ENCODE measurements at regions not wholly inside any gene's neighbourhood (a gene's known extent, or its start where the extent isn't known, plus 50 kb on each side); places are given as distances from the start of the nearest gene placed in this dataset.
"Not testable (repeated sequence)": the region's sequence is repeated elsewhere in the genome, so short reads cannot be mapped to it uniquely, and the experiment has no call there.

- no peak for DNase-seq (ENCODE audit: low read depth)
- TF ChIP-seq, protein P1, sequence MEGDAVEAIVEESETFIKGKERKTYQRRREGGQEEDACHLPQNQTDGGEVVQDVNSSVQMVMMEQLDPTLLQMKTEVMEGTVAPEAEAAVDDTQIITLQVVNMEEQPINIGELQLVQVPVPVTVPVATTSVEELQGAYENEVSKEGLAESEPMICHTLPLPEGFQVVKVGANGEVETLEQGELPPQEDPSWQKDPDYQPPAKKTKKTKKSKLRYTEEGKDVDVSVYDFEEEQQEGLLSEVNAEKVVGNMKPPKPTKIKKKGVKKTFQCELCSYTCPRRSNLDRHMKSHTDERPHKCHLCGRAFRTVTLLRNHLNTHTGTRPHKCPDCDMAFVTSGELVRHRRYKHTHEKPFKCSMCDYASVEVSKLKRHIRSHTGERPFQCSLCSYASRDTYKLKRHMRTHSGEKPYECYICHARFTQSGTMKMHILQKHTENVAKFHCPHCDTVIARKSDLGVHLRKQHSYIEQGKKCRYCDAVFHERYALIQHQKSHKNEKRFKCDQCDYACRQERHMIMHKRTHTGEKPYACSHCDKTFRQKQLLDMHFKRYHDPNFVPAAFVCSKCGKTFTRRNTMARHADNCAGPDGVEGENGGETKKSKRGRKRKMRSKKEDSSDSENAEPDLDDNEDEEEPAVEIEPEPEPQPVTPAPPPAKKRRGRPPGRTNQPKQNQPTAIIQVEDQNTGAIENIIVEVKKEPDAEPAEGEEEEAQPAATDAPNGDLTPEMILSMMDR (IDR thresholded peaks at IDR 0.05; ENCODE audit: insufficient read depth, low read depth, low read length, missing control alignments), result no peak
Measured at GRCh38 chr4:132670557-132670956, 478.5 kb upstream of the PCDH10 start.

DNA sequence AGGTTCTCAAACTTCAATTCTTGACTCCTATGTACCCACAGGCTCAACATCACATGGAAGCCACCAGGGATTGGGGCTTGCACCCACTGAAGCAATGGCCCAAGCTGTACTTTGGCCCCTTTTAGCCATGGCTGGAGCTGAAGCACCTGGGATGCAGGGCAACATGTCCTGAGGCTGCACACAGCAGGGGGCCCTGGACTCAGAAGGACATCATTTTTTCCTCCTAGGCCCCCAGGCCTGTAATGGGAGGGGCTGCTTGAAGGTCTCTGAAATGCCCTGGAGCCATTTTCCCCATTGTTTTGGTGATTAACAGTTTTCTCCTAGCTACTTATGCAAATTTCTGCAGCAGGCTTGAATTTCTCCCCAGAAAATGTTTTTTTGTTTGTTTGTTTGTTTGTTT, 465.1 kb upstream of the PCDH10 start:
- TF ChIP-seq, protein P1 (IDR thresholded peaks at IDR 0.05; ENCODE audit: insufficient read depth, low read depth, low read length, missing control alignments), result no peak
- no peak for DNase-seq (ENCODE audit: low read depth)
- no peak overlapping the region for H3K4me3 ChIP-seq (ENCODE audit: low read length)

More at GRCh38 chr4:132670557-132670956, 478.5 kb upstream of the PCDH10 start:
- no peak overlapping the region for H3K4me3 ChIP-seq (ENCODE audit: low read length)

DNA sequence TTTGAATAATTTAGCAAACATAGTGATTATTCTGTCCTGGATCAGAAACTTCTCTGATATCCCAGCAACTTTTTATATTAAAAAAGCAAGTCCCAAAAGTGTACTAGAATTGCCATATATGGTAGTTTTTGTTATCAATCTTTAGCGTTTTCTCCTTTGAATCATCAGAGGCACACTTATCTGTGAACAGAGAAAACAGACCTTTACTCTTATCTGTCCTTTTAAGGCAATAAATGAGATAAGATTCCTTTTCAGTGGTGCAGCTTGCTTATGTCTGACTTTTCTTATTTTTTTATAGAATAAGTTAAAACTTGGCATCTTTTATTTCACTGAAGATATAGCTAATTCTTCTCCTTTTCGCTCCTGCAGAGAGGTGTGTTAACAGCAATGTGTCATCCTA, 458.1 kb upstream of the PCDH10 start:
- TF ChIP-seq, protein P1 (IDR thresholded peaks at IDR 0.05; ENCODE audit: insufficient read depth, low read depth, low read length, missing control alignments), result no peak
- no peak overlapping the region for H3K4me3 ChIP-seq (ENCODE audit: low read length)
- DNase-seq (ENCODE audit: low read depth), result no peak

GRCh38 chr4:132691668-132692067, 457.4 kb upstream of the PCDH10 start:
- DNase-seq (ENCODE audit: low read depth), result no peak
- H3K4me3 ChIP-seq (ENCODE audit: low read length), result no peak overlapping the region
- TF ChIP-seq, protein P1 (IDR thresholded peaks at IDR 0.05; ENCODE audit: insufficient read depth, low read depth, low read length, missing control alignments), result no peak

GRCh38 chr4:132694775-132695174, 454.3 kb upstream of the PCDH10 start:
- no peak overlapping the region for H3K4me3 ChIP-seq (ENCODE audit: low read length)
- TF ChIP-seq, protein P1 (IDR thresholded peaks at IDR 0.05; ENCODE audit: insufficient read depth, low read depth, low read length, missing control alignments), result no peak
- DNase-seq (ENCODE audit: low read depth), result no peak

DNA sequence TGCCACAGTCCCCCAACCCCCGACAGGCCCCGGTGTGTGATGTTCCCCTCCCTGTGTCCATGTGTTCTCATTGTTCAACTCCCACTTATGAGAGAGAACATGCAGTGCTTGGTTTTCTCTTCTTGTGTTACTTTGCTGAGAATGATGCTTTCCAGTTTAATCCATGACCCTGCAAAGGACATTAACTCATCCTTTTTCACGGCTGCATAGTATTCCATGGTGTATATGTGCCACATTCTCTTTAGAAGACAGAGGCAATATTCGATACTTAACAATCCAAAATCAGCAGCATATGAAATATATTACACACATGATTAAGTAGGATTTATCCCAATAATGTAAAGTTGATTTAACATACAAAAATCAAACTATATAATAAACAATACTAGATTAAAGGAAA, 451.6 kb upstream of the PCDH10 start:
- H3K4me3 ChIP-seq (ENCODE audit: low read length); DNase-seq (ENCODE audit: low read depth): not testable (repeated sequence)

GRCh38 chr4:132707955-132708354, 441.1 kb upstream of the PCDH10 start:
- H3K4me3 ChIP-seq (ENCODE audit: low read length), result no peak overlapping the region
- TF ChIP-seq, protein P1 (IDR thresholded peaks at IDR 0.05; ENCODE audit: insufficient read depth, low read depth, low read length, missing control alignments), result no peak
- DNase-seq (ENCODE audit: low read depth), result peak; percentile 37
